NCI-H1417 treated with DMSO at 0.1 percent for 48 hours (cell line): ENCODE measurements at regions not wholly inside any gene's neighbourhood (a gene's known extent, or its start where the extent isn't known, plus 50 kb on each side); places are given as distances from the start of the nearest gene placed in this dataset.

Source experiments
- DNase-seq: peaks from one replicate; lab custom pipeline; 2025; lab: John Stamatoyannopoulos, UW

DNA sequence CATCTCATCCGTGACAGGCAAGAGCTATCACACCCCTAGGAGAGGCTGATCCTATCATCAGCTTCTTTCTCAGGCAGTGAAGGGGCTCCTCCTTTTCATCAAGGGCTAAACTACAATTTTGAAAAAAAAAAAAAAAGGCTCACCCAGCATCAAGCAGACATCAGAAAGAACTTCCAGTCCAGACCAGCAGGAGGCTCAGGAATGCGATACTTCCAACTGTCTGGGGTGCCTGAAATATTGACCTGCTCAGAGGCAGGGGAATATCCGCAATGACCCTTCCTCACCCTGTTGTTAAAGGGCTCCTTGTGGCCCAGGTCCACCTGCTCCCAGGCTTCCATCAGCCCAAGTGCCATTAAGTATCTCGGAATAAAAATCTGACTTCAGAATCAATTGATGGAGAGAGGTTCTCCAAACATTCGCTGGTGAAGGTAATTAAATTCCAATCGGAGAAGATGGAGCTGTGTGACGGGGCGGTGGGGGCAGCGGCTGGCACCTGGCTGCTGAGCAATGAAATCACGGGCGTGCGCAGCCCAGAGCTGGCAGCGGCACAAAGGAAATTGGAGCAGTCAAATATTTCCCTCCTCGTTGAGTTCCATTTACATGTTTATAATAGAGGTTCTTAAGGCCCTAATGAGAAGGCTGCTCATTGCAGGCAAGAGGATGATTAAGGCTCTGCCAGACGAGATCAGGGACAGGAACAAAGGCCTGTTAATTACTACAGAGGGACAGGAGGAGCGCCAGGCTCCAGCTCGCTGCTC, 69.0 kb upstream of the THY1 start:
- peak; percentile 85 for DNase-seq

DNA sequence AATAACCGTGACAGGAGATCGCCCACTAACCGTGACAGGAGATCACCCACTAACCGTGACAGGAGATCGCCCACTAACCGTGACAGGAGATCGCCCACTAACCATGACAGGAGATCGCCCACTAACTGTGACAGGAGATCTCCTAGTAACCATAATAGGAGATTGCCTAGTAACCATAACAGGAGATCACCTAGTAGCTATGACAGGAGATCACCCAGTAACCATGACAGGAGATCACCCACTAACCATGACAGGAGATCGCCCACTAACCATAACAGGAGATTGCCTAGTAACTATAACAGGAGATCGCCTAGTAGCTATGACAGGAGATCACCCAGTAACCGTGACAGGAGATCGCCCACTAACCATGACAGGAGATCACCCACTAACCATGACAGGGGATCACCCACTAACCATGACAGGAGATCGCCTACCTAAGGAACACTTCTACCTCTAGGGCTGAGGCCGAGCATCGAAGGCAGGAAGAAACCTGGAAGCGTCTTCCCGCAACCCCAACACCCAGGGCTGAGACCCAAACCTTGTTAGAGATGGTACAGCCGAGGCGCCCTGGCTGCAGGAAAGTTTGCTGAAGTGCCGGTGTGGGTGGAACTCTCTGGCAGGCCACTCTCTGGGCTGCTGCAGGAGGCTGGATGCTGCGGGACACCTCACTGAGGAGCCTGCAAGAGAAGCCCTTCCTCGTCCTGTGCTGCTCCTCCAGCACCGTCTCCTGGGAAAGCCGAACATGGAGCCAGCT, 67.5 kb upstream of the THY1 start:
- no peak for DNase-seq

DNA sequence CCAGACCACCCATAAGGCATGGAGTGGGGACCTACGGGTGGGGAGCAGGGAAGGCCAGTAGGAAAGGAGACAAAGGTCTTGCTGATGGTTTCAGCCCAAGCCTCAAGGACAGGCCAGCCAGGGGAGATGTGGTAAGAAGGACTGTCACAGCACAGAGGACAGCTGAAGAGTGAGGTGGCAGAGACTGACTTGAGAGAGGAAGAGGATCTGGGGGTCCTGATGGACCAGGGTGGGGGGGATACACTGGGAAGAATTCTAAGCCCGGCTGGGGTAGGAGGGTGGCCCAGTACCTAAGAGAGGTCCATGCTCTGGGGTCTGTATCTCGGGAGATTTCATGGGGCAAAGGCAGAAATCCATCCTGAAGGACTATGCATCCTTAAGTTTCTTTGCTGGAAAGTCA, 66.1 kb upstream of the THY1 start:
- no peak for DNase-seq

DNA sequence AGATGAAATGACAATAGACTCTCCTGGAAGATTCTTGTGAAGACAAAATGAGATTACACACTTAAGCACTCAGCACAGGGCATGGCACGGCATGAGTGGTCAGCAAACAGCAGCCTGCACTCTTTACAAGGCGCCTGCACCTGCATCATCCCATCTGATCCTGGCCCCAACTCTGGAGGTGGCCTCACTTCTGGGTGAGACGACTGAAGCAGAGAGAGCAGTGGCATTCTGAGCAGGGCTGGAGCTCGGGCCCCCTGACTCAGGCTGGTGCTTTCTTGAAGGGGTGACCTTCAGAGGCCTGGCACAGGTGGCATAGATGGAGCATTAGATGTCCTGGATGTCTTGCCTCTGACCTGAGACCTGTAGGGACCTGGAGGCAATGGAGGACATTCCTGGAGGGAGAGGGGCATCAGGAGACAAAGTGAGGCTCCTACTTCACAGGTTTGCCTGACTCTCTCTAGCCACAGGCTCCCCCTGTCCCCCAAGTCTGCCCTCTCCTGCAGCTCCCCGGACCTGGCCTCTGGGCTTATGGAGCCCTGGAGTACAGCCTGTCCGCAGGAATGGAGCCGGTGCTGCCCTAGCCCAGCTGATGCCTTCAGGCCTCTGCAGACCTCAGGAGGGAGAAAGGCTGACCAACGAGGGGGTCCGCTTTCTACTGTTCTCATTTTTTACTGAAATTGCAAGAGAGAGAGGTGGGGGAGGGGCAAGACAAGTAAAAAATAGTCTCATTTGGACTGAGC, 65.5 kb upstream of the THY1 start:
- no peak for DNase-seq

DNA sequence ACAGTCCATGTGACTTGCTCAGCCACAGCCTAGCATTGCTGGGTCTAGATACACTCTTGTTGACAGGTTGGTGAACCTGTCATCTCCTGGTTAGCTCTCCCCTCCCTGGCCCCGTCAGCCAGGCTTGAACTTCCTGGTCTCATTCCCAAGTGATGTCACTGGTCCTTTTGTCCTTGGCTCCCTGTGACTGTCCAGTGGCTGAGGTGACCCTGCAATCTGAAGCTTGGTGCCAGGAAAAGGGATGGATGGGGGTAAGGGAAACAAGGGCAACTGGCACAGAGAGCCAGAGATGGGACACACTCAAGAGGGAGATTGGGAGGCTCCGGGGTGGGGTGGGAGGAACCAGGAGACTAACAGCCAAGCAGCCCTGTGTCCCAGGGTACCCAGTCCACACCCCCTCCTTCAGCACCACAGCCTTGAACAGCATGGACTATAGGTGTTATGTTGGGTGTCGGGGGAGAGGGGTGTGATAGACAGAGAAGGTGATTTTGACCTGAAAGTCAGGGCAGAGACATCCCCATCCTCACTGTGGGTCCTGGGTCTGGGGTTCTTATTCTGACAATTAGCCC, 63.8 kb upstream of the THY1 start:
- DNase-seq = no peak

DNA sequence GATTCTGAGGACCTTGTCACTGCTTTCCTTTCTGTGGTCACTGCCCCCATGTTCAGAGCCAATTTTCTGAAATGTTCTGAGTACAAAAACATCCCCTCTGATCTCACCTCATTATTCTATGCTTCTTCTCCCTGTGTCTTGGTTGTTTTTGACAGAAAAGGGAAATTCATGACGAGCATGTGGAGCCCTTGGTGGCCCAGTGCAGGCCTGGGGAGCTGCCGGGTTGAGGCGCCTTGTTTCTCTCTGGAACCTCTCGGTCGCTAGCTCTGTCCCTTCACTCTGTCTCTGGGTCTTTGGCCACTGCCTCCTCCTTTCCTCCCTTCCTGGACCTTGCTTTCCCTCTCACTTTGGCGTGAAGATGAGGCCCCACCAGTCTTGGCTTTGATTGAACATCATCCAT, 63.0 kb upstream of the THY1 start:
- DNase-seq = no peak

DNA sequence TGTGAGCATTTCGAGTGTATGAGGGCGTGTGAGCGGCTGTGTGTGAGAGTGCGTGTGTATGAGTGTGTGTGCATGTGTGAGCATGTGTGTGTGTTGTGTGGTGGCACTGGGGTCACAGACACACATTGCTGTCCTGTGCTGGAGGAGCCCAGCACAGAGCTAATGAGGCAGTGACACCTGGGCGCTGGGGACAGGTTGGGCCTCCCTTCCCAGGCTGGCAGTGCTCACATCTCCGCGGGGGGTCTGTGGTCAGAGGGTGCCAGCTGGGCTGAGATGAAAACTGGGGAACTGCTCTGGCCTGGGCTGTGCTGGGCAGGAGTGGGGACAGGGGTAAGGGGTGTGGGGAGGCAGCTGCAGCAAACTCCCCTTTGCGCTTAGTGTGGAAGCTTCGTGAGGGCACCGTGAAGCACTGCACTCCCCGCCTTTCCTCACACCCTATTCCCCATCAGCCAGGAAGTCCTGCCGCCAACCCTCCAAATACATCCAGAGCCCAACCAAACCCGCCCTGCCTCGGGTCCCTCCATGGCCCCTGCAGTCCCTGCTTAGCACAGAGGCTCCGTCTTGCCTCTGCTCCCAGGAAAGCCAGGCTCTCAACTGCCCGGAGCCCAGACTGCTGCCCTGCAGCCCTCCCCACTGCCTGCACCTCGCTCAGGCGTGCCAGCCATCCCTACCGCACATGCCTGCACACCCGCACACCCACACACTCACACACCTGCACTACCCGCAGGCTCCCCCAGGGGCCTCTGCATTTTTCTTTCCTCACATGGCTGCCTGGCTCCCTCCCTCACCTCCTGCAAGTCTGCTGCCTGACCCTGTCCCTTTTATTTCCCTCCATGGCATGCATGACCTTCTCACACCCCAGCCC, 62.0 kb upstream of the THY1 start:
- no peak for DNase-seq

DNA sequence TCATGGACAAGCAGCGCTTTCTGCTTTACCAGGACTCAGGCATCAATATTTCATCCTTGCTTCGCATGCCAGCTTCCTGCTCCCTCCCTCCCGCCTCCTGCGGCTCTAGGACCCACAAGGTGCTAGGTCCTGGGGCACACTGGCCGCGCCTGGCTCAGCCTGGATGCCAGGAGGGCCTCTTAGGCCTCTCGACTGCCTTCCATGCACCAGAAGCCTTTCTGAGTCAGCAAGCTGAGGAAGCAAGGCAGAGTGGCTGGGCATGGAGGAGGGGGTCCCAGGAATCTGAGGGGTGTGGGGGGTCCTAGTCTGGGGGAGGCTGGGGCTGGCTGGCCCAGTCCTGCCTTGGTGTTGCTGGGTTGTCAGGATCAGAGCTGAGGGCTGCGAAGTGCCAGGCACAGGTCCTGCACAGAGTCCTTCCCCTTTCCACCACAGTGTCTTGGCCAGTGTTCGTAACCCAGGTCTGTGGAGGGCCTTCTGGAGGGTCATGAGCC, 61.0 kb upstream of the THY1 start:
- no peak for DNase-seq

DNA sequence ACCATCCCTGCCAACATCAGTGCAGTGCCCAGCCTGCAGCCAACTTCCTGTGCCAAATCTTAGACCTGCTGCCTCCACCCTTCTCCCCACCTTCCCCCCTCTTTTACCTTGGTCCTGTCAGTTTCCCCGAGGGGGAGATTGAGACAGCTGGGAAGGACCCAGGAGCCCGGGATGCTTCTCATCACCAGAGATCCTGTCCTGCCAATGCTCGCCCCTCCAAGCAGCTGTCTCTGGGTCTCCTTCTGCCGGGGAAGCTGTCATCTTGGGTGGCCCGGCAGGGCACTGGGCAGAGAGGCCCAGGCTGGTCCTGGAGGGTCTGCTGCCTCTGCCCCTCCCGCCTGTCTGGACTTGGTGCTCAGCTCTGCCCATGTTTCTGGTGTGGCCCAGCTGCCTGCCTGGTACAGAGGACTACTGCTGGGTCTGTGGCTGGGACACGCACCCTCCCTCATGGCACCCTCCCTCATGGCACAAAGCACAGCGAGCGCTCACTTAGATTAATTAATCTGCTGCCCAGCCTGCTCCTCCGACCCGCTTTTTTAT, 60.4 kb upstream of the THY1 start:
- DNase-seq = no peak

DNA sequence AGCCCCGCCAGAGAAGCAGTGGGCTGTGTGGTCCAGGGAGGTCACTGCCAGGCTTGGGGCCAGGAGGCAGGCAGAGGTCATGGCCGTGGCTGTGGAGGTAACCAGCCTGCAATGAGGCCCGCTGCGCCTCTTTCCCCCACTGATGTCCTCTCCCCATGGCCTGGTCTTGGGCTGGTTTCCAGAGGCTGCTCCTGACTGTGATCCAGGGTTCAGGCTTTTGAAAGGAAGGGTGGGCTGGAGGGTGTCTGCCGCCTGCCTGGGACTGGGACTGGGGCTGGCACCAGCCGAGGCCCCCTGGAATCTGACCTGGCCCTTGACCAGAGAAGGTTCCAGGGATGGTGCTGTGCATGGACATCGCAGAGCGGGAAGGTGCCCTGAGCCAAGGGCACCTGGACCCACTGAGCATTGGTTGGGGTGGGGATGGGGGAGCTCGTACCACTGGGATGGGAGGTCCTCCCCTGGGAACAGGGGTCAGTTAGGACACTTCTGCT, 59.6 kb upstream of the THY1 start:
- DNase-seq = no peak

DNA sequence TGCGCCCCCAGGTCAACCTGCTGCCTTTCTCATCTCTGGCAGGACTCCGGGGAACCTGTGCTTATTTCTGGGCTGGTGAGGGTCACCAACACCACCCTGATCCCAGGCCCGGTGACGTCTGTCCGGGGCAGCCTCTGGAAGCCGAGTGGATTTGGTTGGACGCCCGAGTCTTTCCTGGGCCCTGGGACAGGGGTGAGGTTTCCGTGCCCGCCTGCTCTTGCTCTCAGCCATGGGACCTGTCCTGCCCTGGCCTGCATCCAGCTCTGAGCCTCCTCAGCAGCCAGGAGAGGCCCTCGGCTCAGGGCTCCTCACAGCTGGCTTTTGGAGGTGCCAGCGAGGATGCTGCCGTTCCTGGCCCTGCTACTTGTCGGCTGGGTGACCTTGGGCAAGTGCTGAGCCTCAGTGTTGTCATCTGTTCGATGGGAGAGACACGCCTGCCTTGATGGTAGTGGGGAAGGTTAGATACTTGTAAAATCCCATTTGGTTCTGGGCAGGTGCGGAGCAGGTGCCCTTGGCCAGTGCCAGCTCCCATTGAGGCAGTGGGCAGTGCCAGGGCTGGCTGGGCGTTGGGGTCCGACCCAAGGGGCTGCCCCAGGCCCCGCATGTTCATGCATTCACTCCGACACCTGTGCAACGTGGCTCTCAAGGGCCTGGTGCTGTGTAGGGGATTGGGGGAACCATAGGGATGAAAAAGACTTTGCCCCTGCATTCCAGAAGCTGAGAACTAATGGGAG, 58.9 kb upstream of the THY1 start:
- DNase-seq = no peak

DNA sequence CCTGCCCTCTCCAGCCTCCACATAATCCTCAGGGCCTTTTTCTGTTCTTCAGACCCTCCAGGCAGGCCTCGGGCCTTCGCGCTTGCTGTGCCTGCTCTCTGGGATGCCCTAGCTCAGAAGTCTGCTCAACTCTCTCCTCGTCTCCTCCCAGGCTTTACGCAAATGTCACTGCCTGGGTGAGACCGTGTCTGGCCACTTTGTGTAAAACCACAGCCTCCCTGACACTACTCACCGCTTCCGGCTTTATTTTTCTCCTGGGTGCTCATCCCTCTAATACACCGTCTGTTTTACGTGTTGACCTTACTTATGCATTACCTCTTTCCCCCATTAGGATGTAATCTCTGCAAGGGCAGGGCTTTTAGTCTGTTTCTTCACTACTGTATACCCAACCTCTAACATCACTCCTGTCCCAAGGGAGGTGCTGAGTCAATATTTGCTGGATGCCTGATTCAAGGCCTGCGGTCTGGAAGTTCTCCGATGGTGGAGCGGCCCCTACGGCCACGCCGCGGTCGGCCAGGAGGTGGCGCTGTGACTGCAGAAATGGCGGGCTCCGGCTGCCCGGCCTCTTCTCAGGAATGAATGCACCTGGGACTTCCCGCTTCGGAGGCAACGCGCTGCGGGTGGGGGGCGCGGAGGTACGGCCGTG, 58.2 kb upstream of the THY1 start:
- peak; percentile 47 for DNase-seq

DNA sequence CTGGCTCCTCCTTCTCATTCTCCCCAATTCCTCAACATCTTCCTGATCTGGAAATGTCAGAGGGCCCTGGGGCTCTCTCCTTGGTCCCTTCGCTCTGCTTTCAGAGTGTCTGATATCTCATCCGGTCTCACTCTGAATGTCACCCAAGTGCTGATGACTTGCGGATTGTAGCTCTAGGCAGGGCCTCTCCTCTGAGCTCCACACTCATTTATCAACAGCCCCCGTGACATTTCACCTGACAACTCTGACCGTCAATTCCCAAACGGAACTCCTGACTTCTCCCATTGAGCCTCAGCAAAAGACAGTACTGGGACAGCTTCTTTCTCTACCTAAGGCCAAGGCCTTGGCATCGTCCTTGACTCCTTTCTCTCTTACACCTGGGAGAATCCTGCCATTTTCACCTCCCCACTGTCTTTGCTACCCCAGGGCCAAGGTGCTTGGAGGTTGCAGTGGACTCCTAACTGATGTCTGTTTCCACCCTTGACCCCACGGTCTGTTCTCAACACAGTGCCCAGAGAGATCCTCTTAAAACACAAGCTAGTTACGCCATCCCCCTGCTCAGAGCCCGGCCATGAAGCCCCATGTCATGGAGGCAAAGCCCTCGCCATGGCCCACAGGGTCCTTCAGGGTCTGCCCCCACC, 57.5 kb upstream of the THY1 start:
- DNase-seq = no peak

DNA sequence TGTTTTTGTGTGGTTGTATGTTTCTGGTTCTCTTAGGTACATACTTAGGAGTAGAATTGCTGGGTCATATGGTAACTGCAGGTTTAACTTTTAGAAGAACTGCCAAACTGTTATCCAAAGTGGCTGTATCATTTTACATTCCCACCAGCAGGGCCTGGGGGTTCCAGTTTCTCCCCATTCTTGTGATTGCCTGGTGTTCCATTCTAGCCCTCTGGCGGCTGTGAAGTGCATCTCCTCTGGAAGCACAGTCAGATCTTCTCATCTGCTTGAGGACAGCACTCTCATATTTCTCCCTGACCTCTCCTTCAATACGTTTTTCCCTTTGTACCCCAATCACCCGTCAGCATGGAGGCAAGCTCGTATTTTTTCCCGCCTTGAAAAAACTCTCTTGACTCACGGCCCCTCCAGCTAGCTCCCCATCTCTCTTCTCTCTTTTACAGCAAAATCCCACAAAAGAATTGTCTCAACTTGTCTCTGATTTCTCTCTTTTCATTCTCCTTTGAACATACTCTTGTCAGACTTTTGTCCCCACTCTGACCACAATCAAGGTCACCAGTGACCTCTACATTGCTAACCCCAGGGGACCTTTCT, 56.8 kb upstream of the THY1 start:
- no peak for DNase-seq

DNA sequence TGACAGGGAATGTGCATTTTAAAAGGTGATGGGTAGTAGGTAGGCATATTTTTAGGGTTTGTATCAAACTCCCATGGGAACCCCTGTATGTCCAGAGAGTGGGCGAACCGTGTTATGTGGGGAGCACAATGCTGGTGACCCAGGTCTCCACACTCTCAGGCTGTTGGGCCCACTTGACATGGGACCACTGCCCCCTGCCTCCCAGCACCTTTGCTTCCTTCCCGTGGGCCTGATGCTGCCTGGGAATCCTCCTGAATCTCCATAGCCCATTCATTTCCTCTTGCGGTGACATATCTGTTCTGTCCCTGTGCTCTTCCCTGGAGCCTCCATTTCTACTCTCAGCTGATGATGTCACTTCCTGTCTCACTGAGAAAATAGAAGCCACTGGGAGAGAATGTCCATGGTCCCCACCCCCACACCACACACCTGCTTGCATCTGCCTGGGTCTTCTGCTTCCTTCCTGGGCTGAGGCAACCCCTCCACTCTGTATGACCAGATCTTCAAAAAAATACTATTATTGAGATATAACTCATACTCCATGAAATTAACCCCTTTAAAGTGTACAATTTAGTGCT, 55.8 kb upstream of the THY1 start:
- no peak for DNase-seq

DNA sequence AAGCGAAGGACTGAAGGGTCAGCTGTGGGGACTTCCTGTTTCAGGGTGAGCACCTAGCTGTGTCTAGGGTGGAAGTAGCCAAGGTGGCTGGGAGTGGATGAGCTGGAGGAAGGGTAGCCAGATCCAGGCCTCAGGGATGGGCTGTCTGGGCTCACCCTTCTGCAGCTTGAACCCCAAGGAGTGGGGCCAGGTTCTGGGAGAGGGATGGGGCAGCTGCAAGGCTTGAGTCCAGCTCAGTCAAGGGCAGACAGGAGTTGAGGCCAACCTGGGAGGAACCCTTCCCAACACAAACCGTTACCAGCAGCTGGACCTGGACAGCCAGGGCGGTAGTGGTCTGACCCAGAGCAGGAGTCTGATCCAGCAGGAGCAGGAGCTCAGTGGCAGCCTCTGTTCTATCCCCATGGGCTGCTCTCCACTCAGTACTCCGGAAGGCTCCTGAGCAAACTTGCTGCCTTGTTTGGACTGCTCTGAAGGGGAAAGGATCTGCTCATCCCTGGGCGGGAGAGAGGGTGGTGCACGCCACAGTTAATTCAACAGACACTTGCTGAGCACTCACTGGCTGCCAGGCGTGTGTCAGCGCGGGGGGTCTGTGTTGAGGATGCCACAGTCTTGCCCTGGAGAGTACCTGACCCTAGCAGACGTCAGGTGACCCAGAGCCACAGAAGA, 53.8 kb upstream of the THY1 start:
- no peak for DNase-seq

DNA sequence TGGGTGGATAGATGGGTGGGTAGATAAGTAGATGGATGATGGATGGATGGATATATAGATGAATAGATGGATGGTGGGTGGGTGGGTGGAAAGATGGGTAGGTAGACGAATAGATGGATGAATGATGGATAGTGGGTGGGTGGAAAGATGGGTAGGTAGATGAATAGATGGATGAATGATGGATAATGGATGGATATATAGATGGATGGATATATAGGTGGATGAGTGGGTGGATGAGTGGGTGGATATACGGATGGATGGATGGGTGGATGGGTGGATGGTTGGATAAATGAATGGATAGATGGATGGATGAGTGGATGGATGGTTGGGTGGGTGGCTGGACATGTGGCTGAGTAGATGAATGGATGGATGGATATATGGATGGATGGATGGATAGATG, 53.1 kb upstream of the THY1 start:
- DNase-seq = no peak
